ENCODE measurements at regions not wholly inside any gene's neighbourhood (a gene's known extent, or its start where the extent isn't known, plus 50 kb on each side); places are given as distances from the start of the nearest gene placed in this dataset.
A peak's percentile ranks its signal among the peaks of the same experiment; 100 is the strongest.
"Not testable (repeated sequence)": the region's sequence is repeated elsewhere in the genome, so short reads cannot be mapped to it uniquely, and the experiment has no call there.

DNA sequence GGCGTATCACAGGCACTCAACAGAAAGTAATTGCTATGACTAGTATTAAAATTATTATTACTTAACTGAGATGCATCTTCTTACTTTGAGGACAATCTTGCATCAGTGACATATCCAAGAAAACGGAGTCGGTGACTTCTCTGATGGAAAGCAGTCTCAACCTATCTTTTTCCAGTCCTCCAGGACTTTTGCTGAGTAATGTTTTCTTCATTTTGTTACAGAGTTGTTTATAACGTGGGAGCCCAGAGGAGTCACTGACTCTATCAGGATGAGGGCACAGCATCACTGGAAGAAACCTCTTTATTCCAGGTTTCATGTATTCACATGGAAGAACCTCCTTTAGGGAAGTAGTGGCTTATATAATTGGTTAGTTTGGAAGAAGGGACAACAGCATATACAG is 51.5 kb upstream of the MELK start:
- intact Hi-C loops (cut with DNase I) = no loop called here
- 65% methylated on average over 4 of the region's 4 CpGs for WGBS

GRCh38 chr9:36517131-36517530 is 55.6 kb upstream of the MELK start:
- intact Hi-C loops (cut with DNase I) = no loop called here

More for the DNA sequence above, 51.5 kb upstream of the MELK start:
- H3K27me3 ChIP-seq (ENCODE audit: control insufficient read depth, insufficient read depth) = no peaks in the 10 kb centered on the region
- no peaks in the 10 kb centered on the region for H3K4me1 ChIP-seq (ENCODE audit: control insufficient read depth, insufficient read depth, low read length)
- H3K4me3 ChIP-seq (ENCODE audit: low read length) = no peak overlapping the region
- DNase-seq = no peak
- no peak overlapping the region for H3K27ac ChIP-seq (ENCODE audit: low read length)
- ATAC-seq = no peak
- H3K9me3 ChIP-seq (ENCODE audit: control insufficient read depth, low read length) = no peaks in the 10 kb centered on the region

GRCh38 chr9:36504156-36504555 is 68.5 kb upstream of the MELK start:
- no peaks in the 10 kb centered on the region for H3K4me1 ChIP-seq (ENCODE audit: control insufficient read depth, insufficient read depth, low read length)
- WGBS = 76% methylated on average over 4 of the region's 4 CpGs
- H3K9me3 ChIP-seq (ENCODE audit: control insufficient read depth, low read length) = no peaks in the 10 kb centered on the region
- DNase-seq (no peak), ATAC-seq (no peak)
- H3K27ac ChIP-seq (ENCODE audit: low read length) = no peak overlapping the region
- no peaks in the 10 kb centered on the region for H3K27me3 ChIP-seq (ENCODE audit: control insufficient read depth, insufficient read depth)
- H3K4me3 ChIP-seq (ENCODE audit: low read length) = no peak overlapping the region
- intact Hi-C loops (cut with DNase I) = loop anchor here in 1 of 4 donors (10.0 kb wide), 1 partner anchor 61 kb away; no protein-coding TSS in a partner anchor

More at GRCh38 chr9:36517131-36517530, 55.6 kb upstream of the MELK start:
- Histone ChIP-seq H3K27ac (ENCODE audit: low read length) (no peak overlapping the region), H3K4me1 (ENCODE audit: control insufficient read depth, insufficient read depth, low read length) (no peaks in the 10 kb centered on the region), H3K4me3 (ENCODE audit: low read length) (no peak overlapping the region), H3K9me3 (ENCODE audit: control insufficient read depth, low read length) (no peaks in the 10 kb centered on the region), H3K27me3 (ENCODE audit: control insufficient read depth, insufficient read depth) (no peaks in the 10 kb centered on the region)
- DNase-seq = no peak
- no peak for ATAC-seq

DNA sequence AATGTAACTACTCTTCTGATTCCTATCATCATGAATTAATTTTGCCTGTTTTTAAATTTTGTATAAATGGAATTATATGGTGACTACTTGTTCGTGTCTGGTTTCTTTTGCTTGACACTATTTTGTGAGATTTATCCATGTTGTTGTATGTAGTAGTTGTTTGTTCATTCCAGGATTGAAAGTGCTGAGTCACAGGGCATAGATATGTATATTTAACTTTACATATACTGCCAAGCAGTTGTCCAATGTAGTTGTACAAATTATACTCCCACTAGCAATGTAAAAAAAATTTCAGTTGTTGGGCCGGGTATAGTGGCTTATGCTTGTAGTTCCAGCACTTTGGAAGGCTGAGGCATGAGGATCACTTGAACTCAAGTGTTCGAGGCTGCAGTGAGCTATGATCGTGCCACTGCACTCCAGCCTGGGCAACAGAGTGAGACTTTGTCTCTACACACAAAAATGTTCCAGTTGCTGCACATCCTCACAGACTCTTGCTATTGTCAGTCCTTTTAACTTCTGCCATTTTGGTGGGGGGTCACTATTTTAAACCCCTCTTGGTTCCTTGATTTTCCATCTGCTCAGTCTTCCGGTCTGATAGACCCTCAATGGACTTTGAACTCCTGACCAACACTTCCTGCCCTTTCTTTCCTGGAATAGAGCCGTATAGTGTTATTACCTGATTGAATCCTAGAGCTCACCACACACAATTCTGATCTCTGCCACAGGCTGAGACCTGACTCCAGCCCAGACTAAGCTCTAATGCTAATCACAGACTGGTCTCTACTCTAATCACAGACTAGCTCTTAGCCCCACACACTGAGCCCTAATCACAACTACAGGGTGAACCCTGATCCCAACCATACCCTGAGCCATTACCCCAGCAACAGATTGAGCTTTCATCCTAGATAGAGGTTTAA is 69.3 kb upstream of the MELK start:
- intact Hi-C loops (cut with DNase I) = loop anchor here in 1 of 4 donors (10.0 kb wide), 1 partner anchor 61 kb away; no protein-coding TSS in a partner anchor
- H3K4me1 ChIP-seq (ENCODE audit: control insufficient read depth, insufficient read depth, low read length) = no peaks in the 10 kb centered on the region
- no peak for DNase-seq
- no peaks in the 10 kb centered on the region for H3K9me3 ChIP-seq (ENCODE audit: control insufficient read depth, low read length)
- 81% methylated on average over 6 of the region's 6 CpGs for WGBS
- H3K27me3 ChIP-seq (ENCODE audit: control insufficient read depth, insufficient read depth) = no peaks in the 10 kb centered on the region
- ATAC-seq = no peak
- no peak overlapping the region for H3K4me3 ChIP-seq (ENCODE audit: low read length)
- no peak overlapping the region for H3K27ac ChIP-seq (ENCODE audit: low read length)

- H3K4me3 ChIP-seq (ENCODE audit: low read length) = no peak overlapping the region
- ATAC-seq (no peak), DNase-seq (no peak)
- H3K9me3 ChIP-seq (ENCODE audit: control insufficient read depth, low read length) = no peaks in the 10 kb centered on the region
- no peak overlapping the region for H3K27ac ChIP-seq (ENCODE audit: low read length)
- no peaks in the 10 kb centered on the region for H3K4me1 ChIP-seq (ENCODE audit: control insufficient read depth, insufficient read depth, low read length)
- no peaks in the 10 kb centered on the region for H3K27me3 ChIP-seq (ENCODE audit: control insufficient read depth, insufficient read depth)
- WGBS = 80% methylated on average over 3 of the region's 3 CpGs
- intact Hi-C loops (cut with DNase I) = loop anchor here in 1 of 4 donors (10.0 kb wide), 1 partner anchor 63 kb away; no protein-coding TSS in a partner anchor
These were observed 71.0 kb upstream of the MELK start for GRCh38 chr9:36501727-36502126.

- intact Hi-C loops (cut with DNase I) = loop anchor here in 1 of 4 donors (10.0 kb wide), 1 partner anchor 64 kb away; no protein-coding TSS in a partner anchor
- not testable (repeated sequence) for DNase-seq; H3K4me3 ChIP-seq (ENCODE audit: low read length); H3K27ac ChIP-seq (ENCODE audit: low read length); ATAC-seq; H3K9me3 ChIP-seq (ENCODE audit: control insufficient read depth, low read length); H3K27me3 ChIP-seq (ENCODE audit: control insufficient read depth, insufficient read depth); H3K4me1 ChIP-seq (ENCODE audit: control insufficient read depth, insufficient read depth, low read length)
- WGBS = 88% methylated on average over 2 of the region's 2 CpGs
These were observed 71.8 kb upstream of the MELK start for GRCh38 chr9:36500931-36501330.

DNA sequence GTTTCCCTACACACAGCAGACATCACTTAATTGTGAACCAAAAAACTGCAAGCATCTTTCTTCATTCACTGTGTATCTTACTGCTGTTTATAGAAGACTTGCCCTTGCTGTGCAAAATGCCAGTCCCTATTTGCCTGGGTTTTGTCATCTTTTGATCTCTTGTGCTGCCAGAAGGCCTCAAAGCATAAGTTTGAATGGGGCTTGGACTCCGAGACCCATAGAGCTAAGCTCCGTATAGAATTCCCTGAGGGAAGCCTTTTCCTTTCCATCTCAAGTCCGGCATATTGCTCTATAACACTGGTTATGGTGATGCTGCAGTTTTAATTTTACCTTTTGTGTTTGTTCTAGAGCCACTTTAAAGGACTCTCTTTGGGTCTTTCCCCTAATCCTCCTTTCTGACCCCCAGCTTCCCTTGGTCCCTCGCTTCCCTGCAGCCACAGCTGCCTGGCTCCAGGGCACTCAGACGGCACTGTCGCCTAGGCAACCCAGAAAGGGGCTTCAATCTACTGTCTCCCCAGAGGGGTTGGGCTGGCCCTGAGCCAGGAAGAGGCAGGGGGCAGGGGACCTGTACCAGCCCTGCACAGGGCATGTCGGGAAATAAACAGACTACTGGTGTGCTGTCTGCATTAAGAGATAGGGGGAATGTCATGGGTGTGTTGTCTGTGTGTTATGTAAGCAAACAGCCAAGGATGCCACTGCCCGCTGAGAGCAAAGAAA is 73.4 kb upstream of the MELK start:
- 60% methylated on average over 8 of the region's 8 CpGs for WGBS
- intact Hi-C loops (cut with DNase I) = no loop called here

GRCh38 chr9:36493564-36493963 is 79.1 kb upstream of the MELK start:
- H3K4me3 ChIP-seq (ENCODE audit: low read length); H3K9me3 ChIP-seq (ENCODE audit: control insufficient read depth, low read length): not testable (repeated sequence)

More for the DNA sequence above, 73.4 kb upstream of the MELK start:
- Histone ChIP-seq H3K9me3 (ENCODE audit: control insufficient read depth, low read length) (no peaks in the 10 kb centered on the region), H3K4me1 (ENCODE audit: control insufficient read depth, insufficient read depth, low read length) (no peaks in the 10 kb centered on the region), H3K27me3 (ENCODE audit: control insufficient read depth, insufficient read depth) (no peaks in the 10 kb centered on the region), H3K4me3 (ENCODE audit: low read length) (no peak overlapping the region), H3K27ac (ENCODE audit: low read length) (no peak overlapping the region)
- ATAC-seq (no peak), DNase-seq (no peak)

GRCh38 chr9:36492865-36493264 is 79.8 kb upstream of the MELK start:
- no peak for ATAC-seq
- no peaks in the 10 kb centered on the region for H3K4me1 ChIP-seq (ENCODE audit: control insufficient read depth, insufficient read depth, low read length)
- 77% methylated on average over 2 of the region's 2 CpGs for WGBS
- intact Hi-C loops (cut with DNase I) = no loop called here
- H3K9me3 ChIP-seq (ENCODE audit: control insufficient read depth, low read length) = no peaks in the 10 kb centered on the region
- H3K27me3 ChIP-seq (ENCODE audit: control insufficient read depth, insufficient read depth) = no peaks in the 10 kb centered on the region
- no peak for DNase-seq
- H3K27ac ChIP-seq (ENCODE audit: low read length) = no peak overlapping the region
- no peak overlapping the region for H3K4me3 ChIP-seq (ENCODE audit: low read length)

More at GRCh38 chr9:36493564-36493963, 79.1 kb upstream of the MELK start:
- H3K27ac ChIP-seq (ENCODE audit: low read length); H3K27me3 ChIP-seq (ENCODE audit: control insufficient read depth, insufficient read depth); H3K4me1 ChIP-seq (ENCODE audit: control insufficient read depth, insufficient read depth, low read length); DNase-seq; intact Hi-C loops (cut with DNase I); ATAC-seq: not testable (repeated sequence)
- WGBS = 86% methylated on average over 6 of the region's 6 CpGs

GRCh38 chr9:36489453-36489852 is 83.2 kb upstream of the MELK start:
- intact Hi-C loops (cut with DNase I) = loop anchor here in 1 of 4 donors (10.0 kb wide), 1 partner anchor 85 kb away; the partner anchor contains the start of gene RNF38
- no peak overlapping the region for H3K4me3 ChIP-seq (ENCODE audit: low read length)
- H3K9me3 ChIP-seq (ENCODE audit: control insufficient read depth, low read length) = no peaks in the 10 kb centered on the region
- WGBS = 92% methylated on average over 8 of the region's 8 CpGs
- ATAC-seq (no peak), DNase-seq (no peak)
- H3K4me1 ChIP-seq (ENCODE audit: control insufficient read depth, insufficient read depth, low read length) = peaks cover 2% of the 10 kb centered on the region
- no peaks in the 10 kb centered on the region for H3K27me3 ChIP-seq (ENCODE audit: control insufficient read depth, insufficient read depth)
- no peak overlapping the region for H3K27ac ChIP-seq (ENCODE audit: low read length)

DNA sequence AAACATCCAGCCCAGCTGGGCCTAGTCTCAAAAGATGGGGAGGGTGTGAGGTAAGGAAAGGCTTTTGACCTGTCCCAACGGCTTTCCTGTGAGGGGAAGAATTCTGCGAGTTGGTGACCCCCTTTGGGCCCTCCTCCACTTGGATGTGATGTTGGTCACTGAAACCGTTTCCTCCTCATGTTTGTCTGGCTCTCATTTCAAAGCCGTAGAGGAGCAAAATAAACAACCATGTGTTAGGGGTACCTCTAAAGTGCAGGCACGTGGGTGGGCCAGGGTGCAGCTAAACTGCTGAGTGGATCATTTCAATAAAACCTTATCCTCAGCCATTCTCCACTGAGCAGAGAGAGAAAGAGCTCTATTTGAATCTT is 84.3 kb upstream of the MELK start:
- Histone ChIP-seq H3K9me3 (ENCODE audit: control insufficient read depth, low read length) (no peaks in the 10 kb centered on the region), H3K27ac (ENCODE audit: low read length) (peak overlapping the region; percentile 90), H3K27me3 (ENCODE audit: control insufficient read depth, insufficient read depth) (no peaks in the 10 kb centered on the region), H3K4me1 (ENCODE audit: control insufficient read depth, insufficient read depth, low read length) (peaks cover 2% of the 10 kb centered on the region), H3K4me3 (ENCODE audit: low read length) (peak overlapping the region; percentile 54)
- intact Hi-C loops (cut with DNase I) = loop anchor here in 1 of 4 donors (10.0 kb wide), 1 partner anchor 84 kb away; the partner anchor contains the start of gene RNF38
- ATAC-seq = no peak
- no peak for DNase-seq
- WGBS = 8% methylated on average over 5 of the region's 5 CpGs

All from right cardiac atrium (tissue), 5 donors.